Neural progenitor cell (in vitro differentiated cells): ENCODE measurements at regions not wholly inside any gene's neighbourhood (a gene's known extent, or its start where the extent isn't known, plus 50 kb on each side); places are given as distances from the start of the nearest gene placed in this dataset.

ENCODE experiments used
- DNase-seq: peaks from one replicate; pipeline ENCODE4 v3.0.0-alpha.2; 2016; ENCODE audit warnings: low spot score
- H2AFZ ChIP-seq: fragments of 200-600 bp; sonication (generic); replicated peaks from 2 replicates; pipeline ENCODE4 v1.6.1; 2016; ENCODE audit warnings: antibody characterized with exemption
- H3F3A ChIP-seq: fragments of 200-600 bp; sonication (generic); 2 replicates; pipeline ENCODE4 v1.6.1; 2016; ENCODE audit warnings: antibody characterized with exemption, low read depth
- H3K27ac ChIP-seq: fragments of 200-600 bp; sonication (generic); 2 replicates; pipeline ENCODE4 v1.5.1; 2016; ENCODE audit warnings: mild to moderate bottlenecking
- H3K27me3 ChIP-seq: fragments of 200-600 bp; sonication (generic); 2 replicates; pipeline ENCODE4 v1.6.1; 2016; ENCODE audit warnings: mild to moderate bottlenecking, moderate library complexity
- H3K36me3 ChIP-seq: fragments of 200-600 bp; sonication (generic); 2 replicates; pipeline ENCODE4 v1.5.1; 2016
- H3K4me1 ChIP-seq: fragments of 200-600 bp; sonication (generic); 2 replicates; pipeline ENCODE4 v1.6.1; 2016; ENCODE audit warnings: mixed run types
- H3K4me2 ChIP-seq: fragments of 200-600 bp; sonication (generic); 2 replicates; pipeline ENCODE4 v1.6.1; 2016
- H3K4me3 ChIP-seq: fragments of 200-600 bp; sonication (generic); 2 replicates; pipeline ENCODE4 v1.5.1; 2016
- H3K79me2 ChIP-seq: fragments of 200-600 bp; sonication (generic); 2 replicates; pipeline ENCODE4 v1.6.1; 2016; ENCODE audit warnings: low read depth
- H3K9ac ChIP-seq: fragments of 200-600 bp; sonication (generic); 2 replicates; pipeline ENCODE4 v1.6.1; 2016
- H3K9me3 ChIP-seq: fragments of 200-600 bp; sonication (generic); 2 replicates; pipeline ENCODE4 v1.5.1; 2016; ENCODE audit warnings: low read depth
- H4K20me1 ChIP-seq: fragments of 200-600 bp; sonication (generic); 2 replicates; pipeline ENCODE4 v1.6.1; 2016; ENCODE audit warnings: low read depth
- H3K27ac Mint-ChIP-seq: 3 replicates; pipeline ENCODE4 v1.8.0; 2021; ENCODE audit warnings: mixed read lengths
- H3K27me3 Mint-ChIP-seq: 2 replicates; pipeline ENCODE4 v1.8.0; 2022; ENCODE audit warnings: low read depth, mild to moderate bottlenecking, inconsistent platforms, moderate library complexity, mixed read lengths; ENCODE audit not compliant: insufficient read depth
- H3K36me3 Mint-ChIP-seq: 3 replicates; pipeline ENCODE4 v1.8.0; 2021; ENCODE audit warnings: mixed read lengths
- H3K4me1 Mint-ChIP-seq: 3 replicates; pipeline ENCODE4 v1.8.0; 2021; ENCODE audit warnings: mixed read lengths
- H3K4me3 Mint-ChIP-seq: 3 replicates; pipeline ENCODE4 v1.8.0; 2021; ENCODE audit warnings: mild to moderate bottlenecking, moderate library complexity, mixed read lengths
- H3K9me3 Mint-ChIP-seq: 3 replicates; pipeline ENCODE4 v1.8.0; 2020; ENCODE audit warnings: mixed read lengths
- CTCF ChIP-seq: fragments of 200-600 bp; sonication (generic); IDR thresholded peaks from 2 replicates; pipeline ENCODE4 v1.5.1; 2017; ENCODE audit warnings: antibody characterized with exemption, mild to moderate bottlenecking
- EZH2 ChIP-seq: fragments of 200-600 bp; sonication (generic); IDR thresholded peaks from 2 replicates; pipeline ENCODE4 v1.6.1; 2017; ENCODE audit warnings: antibody characterized with exemption, mild to moderate bottlenecking, moderate library complexity
- EZH2phosphoT487 ChIP-seq: fragments of 200-600 bp; sonication (generic); IDR thresholded peaks from 2 replicates; pipeline ENCODE4 v1.6.1; 2017; ENCODE audit warnings: antibody characterized with exemption

GRCh38 chr6:65814071-65814470, 107.0 kb upstream of the EYS start:
- Histone ChIP-seq H3K27me3 (no peaks in the 10 kb centered on the region), H3K9me3 (no peaks in the 10 kb centered on the region), H3K4me1 (no peaks in the 10 kb centered on the region), H3K27ac (no peak overlapping the region), H3K9ac (no peak overlapping the region), H4K20me1 (no peaks in the 10 kb centered on the region), H3F3A (no peaks in the 10 kb centered on the region), H3K4me2 (no peak overlapping the region), H3K36me3 (no peaks in the 10 kb centered on the region), H2AFZ (peak overlapping the region; percentile 23), H3K79me2 (no peaks in the 10 kb centered on the region), H3K4me3 (no peak overlapping the region)
- Mint-ChIP-seq H3K4me1 (no peaks in the 10 kb centered on the region), H3K27ac (no peak overlapping the region), H3K27me3 (no peaks in the 10 kb centered on the region), H3K9me3 (no peaks in the 10 kb centered on the region), H3K36me3 (no peaks in the 10 kb centered on the region), H3K4me3 (no peak overlapping the region)
- DNase-seq = no peak
- no peak for TF ChIP-seq CTCF
- no peak for TF ChIP-seq EZH2
- TF ChIP-seq EZH2phosphoT487 = no peak

GRCh38 chr6:65803186-65803585, 96.2 kb upstream of the EYS start:
- Mint-ChIP-seq H3K4me3 (no peak overlapping the region), H3K9me3 (no peaks in the 10 kb centered on the region), H3K27me3 (no peaks in the 10 kb centered on the region), H3K4me1 (no peaks in the 10 kb centered on the region), H3K27ac (no peak overlapping the region), H3K36me3 (no peaks in the 10 kb centered on the region)
- Histone ChIP-seq H3K4me2 (no peak overlapping the region), H3K4me1 (no peaks in the 10 kb centered on the region), H3K9ac (no peak overlapping the region), H2AFZ (no peak overlapping the region), H3K27me3 (no peaks in the 10 kb centered on the region), H4K20me1 (no peaks in the 10 kb centered on the region), H3K9me3 (no peaks in the 10 kb centered on the region), H3K79me2 (no peaks in the 10 kb centered on the region), H3K27ac (no peak overlapping the region), H3K36me3 (no peaks in the 10 kb centered on the region), H3K4me3 (no peak overlapping the region), H3F3A (no peaks in the 10 kb centered on the region)
- DNase-seq = no peak
- TF ChIP-seq CTCF (no peak), EZH2phosphoT487 (no peak), EZH2 (no peak)

GRCh38 chr6:65799389-65799788, 92.4 kb upstream of the EYS start:
- Histone ChIP-seq H2AFZ (no peak overlapping the region), H3K79me2 (no peaks in the 10 kb centered on the region), H3K27me3 (no peaks in the 10 kb centered on the region), H3K4me2 (no peak overlapping the region), H3K36me3 (no peaks in the 10 kb centered on the region), H3K4me3 (no peak overlapping the region), H4K20me1 (no peaks in the 10 kb centered on the region), H3K9me3 (no peaks in the 10 kb centered on the region), H3F3A (no peaks in the 10 kb centered on the region), H3K4me1 (no peaks in the 10 kb centered on the region), H3K9ac (no peak overlapping the region), H3K27ac (no peak overlapping the region)
- no peak overlapping the region for H3K27ac Mint-ChIP-seq
- H3K4me3 Mint-ChIP-seq = no peak overlapping the region
- H3K36me3 Mint-ChIP-seq = no peaks in the 10 kb centered on the region
- no peak for DNase-seq
- no peaks in the 10 kb centered on the region for H3K27me3 Mint-ChIP-seq
- TF ChIP-seq CTCF = no peak
- no peak for TF ChIP-seq EZH2phosphoT487
- H3K4me1 Mint-ChIP-seq = no peaks in the 10 kb centered on the region
- no peaks in the 10 kb centered on the region for H3K9me3 Mint-ChIP-seq
